ENCODE measurements at regions not wholly inside any gene's neighbourhood (a gene's known extent, or its start where the extent isn't known, plus 50 kb on each side); places are given as distances from the start of the nearest gene placed in this dataset.

GRCh38 chr13:87089391-87089790 is 581.8 kb upstream of the SLITRK5 start:
- in situ Hi-C loops (cut with MboI; ENCODE audit: low pct_unique_long_range_greater_than_20kb, low sequenced_read_pairs, unreplicated experiment) = no loop called here
- no peak for DNase-seq (ENCODE audit: low spot score)
- TF ChIP-seq CTCF (IDR thresholded peaks at IDR 0.05; ENCODE audit: extremely low read depth, insufficient read depth, missing control alignments) = no peak

GRCh38 chr13:87093399-87093798 is 577.8 kb upstream of the SLITRK5 start:
- in situ Hi-C loops (cut with MboI; ENCODE audit: low pct_unique_long_range_greater_than_20kb, low sequenced_read_pairs, unreplicated experiment) = no loop called here
- no peak for TF ChIP-seq CTCF (IDR thresholded peaks at IDR 0.05; ENCODE audit: extremely low read depth, insufficient read depth, missing control alignments)
- DNase-seq (ENCODE audit: low spot score) = no peak

- no peak for DNase-seq (ENCODE audit: low spot score)
- no peak for TF ChIP-seq CTCF (IDR thresholded peaks at IDR 0.05; ENCODE audit: extremely low read depth, insufficient read depth, missing control alignments)
- in situ Hi-C loops (cut with MboI; ENCODE audit: low pct_unique_long_range_greater_than_20kb, low sequenced_read_pairs, unreplicated experiment) = no loop called here
Measured at GRCh38 chr13:87094646-87095045, 576.5 kb upstream of the SLITRK5 start.

GRCh38 chr13:87100431-87100830 is 570.7 kb upstream of the SLITRK5 start:
- no peak for DNase-seq (ENCODE audit: low spot score)
- TF ChIP-seq CTCF (IDR thresholded peaks at IDR 0.05; ENCODE audit: extremely low read depth, insufficient read depth, missing control alignments) = no peak
- in situ Hi-C loops (cut with MboI; ENCODE audit: low pct_unique_long_range_greater_than_20kb, low sequenced_read_pairs, unreplicated experiment) = no loop called here

- in situ Hi-C loops (cut with MboI; ENCODE audit: low pct_unique_long_range_greater_than_20kb, low sequenced_read_pairs, unreplicated experiment) = no loop called here
- DNase-seq (ENCODE audit: low spot score) = no peak
- no peak for TF ChIP-seq CTCF (IDR thresholded peaks at IDR 0.05; ENCODE audit: extremely low read depth, insufficient read depth, missing control alignments)
Measured at GRCh38 chr13:87107651-87108050, 563.5 kb upstream of the SLITRK5 start.

- DNase-seq (ENCODE audit: low spot score) = no peak
- no peak for TF ChIP-seq CTCF (IDR thresholded peaks at IDR 0.05; ENCODE audit: extremely low read depth, insufficient read depth, missing control alignments)
- in situ Hi-C loops (cut with MboI; ENCODE audit: low pct_unique_long_range_greater_than_20kb, low sequenced_read_pairs, unreplicated experiment) = no loop called here
Measured at GRCh38 chr13:87120476-87120875, 550.7 kb upstream of the SLITRK5 start.

- no peak for TF ChIP-seq CTCF (IDR thresholded peaks at IDR 0.05; ENCODE audit: extremely low read depth, insufficient read depth, missing control alignments)
- in situ Hi-C loops (cut with MboI; ENCODE audit: low pct_unique_long_range_greater_than_20kb, low sequenced_read_pairs, unreplicated experiment) = no loop called here
- no peak for DNase-seq (ENCODE audit: low spot score)
Measured at GRCh38 chr13:87122551-87122950, 548.6 kb upstream of the SLITRK5 start.

Measured in GM13977 (cell line).